ENCODE measurements at regions not wholly inside any gene's neighbourhood (a gene's known extent, or its start where the extent isn't known, plus 50 kb on each side); places are given as distances from the start of the nearest gene placed in this dataset.

GRCh38 chr9:27726244-27727081, 153.2 kb upstream of the C9orf72 start:
- H4K20me1 ChIP-seq (ENCODE audit: control insufficient read depth, insufficient read depth) = no peaks in the 10 kb centered on the region
- CTCF ChIA-PET = interaction anchor here (0.6 to 5.7 kb wide), 30 partner anchors 10 to 1546 kb away, joined by 3 to 93 read pairs (median 3); no protein-coding TSS in a partner anchor
- peak; percentile 88 for ATAC-seq
- WGBS (ENCODE audit: insufficient coverage, insufficient replicate concordance, low lambda C conversion rate, missing lambda C conversion rate) = 0% methylated on average over 4 of the region's 4 CpGs
- H3K4me3 ChIP-seq = no peak overlapping the region
- BruUV-seq (replicated peaks) = no TSS peak
- in situ Hi-C loops (cut with MboI) = no loop called here
- SMC1A ChIA-PET (ENCODE audit: uncharacterized antibody, unreplicated experiment) = interaction anchor here (0.7 to 8.9 kb wide), 48 partner anchors 9 to 1046 kb away, joined by 3 to 100 read pairs (median 4); no protein-coding TSS in a partner anchor
- H3K79me2 ChIP-seq (ENCODE audit: control insufficient read depth, insufficient read depth, low read length) = no peaks in the 10 kb centered on the region
- FAIRE-seq = peak; percentile 93
- no peak overlapping the region for H2AFZ ChIP-seq (ENCODE audit: control insufficient read depth, low read depth, low read length)
- H3K27me3 ChIP-seq (replicated peaks in 1 of 2; ENCODE audit: control insufficient read depth in 2 of 2, insufficient read depth in 2 of 2, low read length in 1 of 2) = no peaks in the 10 kb centered on the region; a peak in 1 of 4 replicates
- no peaks in the 10 kb centered on the region for H3K9me3 ChIP-seq (replicated peaks; ENCODE audit: control insufficient read depth, insufficient read depth, low read length)
- H3K27ac ChIP-seq (ENCODE audit: control insufficient read depth, insufficient read depth) = no peak overlapping the region
- H3K4me1 ChIP-seq (ENCODE audit: control insufficient read depth, insufficient read depth, low read length) = no peaks in the 10 kb centered on the region
- intact Hi-C loops (cut with micrococcal nuclease; ENCODE audit: unreplicated experiment) = loop anchor here (1.0 to 5.0 kb wide), 3 partner anchors 162 to 394 kb away; no protein-coding TSS in a partner anchor
- RAD21 ChIA-PET (ENCODE audit: unreplicated experiment) = interaction anchor here (0.7 to 4.5 kb wide), 20 partner anchors 9 to 396 kb away, joined by 3 to 44 read pairs (median 5); no protein-coding TSS in a partner anchor
- no peak overlapping the region for H3K9ac ChIP-seq (ENCODE audit: control insufficient read depth, insufficient read depth, low read length)
- H3K4me2 ChIP-seq (ENCODE audit: control insufficient read depth, insufficient read depth) = no peak overlapping the region
- DNase-seq (ENCODE audit: low read depth, low spot score) = peak; percentile 20
- no peaks in the 10 kb centered on the region for H3K36me3 ChIP-seq (ENCODE audit: control insufficient read depth in 2 of 2, insufficient read depth in 2 of 2, low read length in 1 of 2)
- POLR2A ChIA-PET = interaction anchor here (1.6 kb wide), 1 partner anchor 59 kb away, joined by 4 read pairs; no protein-coding TSS in a partner anchor
- TF ChIP-seq USF1 (IDR thresholded peaks at IDR 0.05; ENCODE audit: borderline replicate concordance, extremely low read length, insufficient read depth, low read depth, low read length) (no peak), GATAD2B (conservative IDR thresholded peaks at IDR 0.05; ENCODE audit: low read depth) (no peak), RAD21 (IDR thresholded peaks at IDR 0.05; ENCODE audit: insufficient read depth, low read depth, low read length) (peak; percentile 93), IKZF2 (IDR thresholded peaks at IDR 0.05) (no peak), EED (IDR thresholded peaks at IDR 0.05; ENCODE audit: low read depth) (no peak), YY1 (IDR thresholded peaks at IDR 0.05; ENCODE audit: low read depth, low read length) (0 out of 2 replicates have a peak, but pooled peaks have one; percentile 24), RUNX3 (IDR thresholded peaks at IDR 0.05; ENCODE audit: low read length) (no peak), ZNF687 (IDR thresholded peaks at IDR 0.05) (no peak), BMI1 (IDR thresholded peaks at IDR 0.05; ENCODE audit: borderline replicate concordance) (no peak), ETV6 (conservative IDR thresholded peaks at IDR 0.05 in 1 of 2, IDR thresholded peaks at IDR 0.05 in 1 of 2; ENCODE audit: borderline replicate concordance in 1 of 2, low read depth in 1 of 2) (no peak), NR2C1 (IDR thresholded peaks at IDR 0.05) (no peak), RAD51 (IDR thresholded peaks at IDR 0.05) (no peak), ZNF274 (IDR thresholded peaks at IDR 0.05; ENCODE audit: insufficient read depth, insufficient read length) (no peak), ZNF24 (IDR thresholded peaks at IDR 0.05) (peak; percentile 77), ZNF207 (IDR thresholded peaks at IDR 0.05; ENCODE audit: borderline replicate concordance) (no peak), TAF1 (IDR thresholded peaks at IDR 0.05; ENCODE audit: borderline replicate concordance, low read depth, low read length) (no peak)
